Tibial nerve (tissue), 4 donors: ENCODE measurements at regions not wholly inside any gene's neighbourhood (a gene's known extent, or its start where the extent isn't known, plus 50 kb on each side); places are given as distances from the start of the nearest gene placed in this dataset.

Experiments used
- DNase-seq, 2 donors: peaks; one replicate each; pipeline ENCODE4 v3.0.0-alpha.2; 2019; ENCODE audit warnings: low spot score in 2 of 2
- H3K27ac ChIP-seq, 4 donors: fragments of 200-600 bp; sonication (generic) in 3 of 4; one replicate each; pipeline ENCODE4 v1.5.1; 2017 to 2019; ENCODE audit warnings: mild to moderate bottlenecking in 1 of 4
- H3K27me3 ChIP-seq, 2 donors: fragments of 200-600 bp; sonication (generic) in 1 of 2; one replicate each; pipeline versions ENCODE4 v1.5.1 to v1.6.0; 2017 to 2019
- H3K36me3 ChIP-seq, 3 donors: fragments of 200-600 bp; sonication (generic); one replicate each; pipeline ENCODE4 v1.5.1; 2018 to 2019
- H3K4me1 ChIP-seq, 4 donors: fragments of 200-600 bp; sonication (generic) in 3 of 4; one replicate each; pipeline ENCODE4 v1.5.1; 2017 to 2019
- H3K4me3 ChIP-seq, 4 donors: fragments of 200-600 bp; sonication (generic) in 3 of 4; one replicate each; pipeline ENCODE4 v1.5.1; 2017 to 2019; ENCODE audit warnings: mild to moderate bottlenecking in 1 of 4, moderate library complexity in 1 of 4
- H3K9me3 ChIP-seq, 4 donors: fragments of 200-600 bp; sonication (generic) in 3 of 4; one replicate each; pipeline ENCODE4 v1.5.1; 2017 to 2019
- EP300 ChIP-seq, 2 donors: sonication (generic); formaldehyde crosslinking; IDR thresholded peaks; one replicate each; pipeline ENCODE4 v1.6.1; 2017; ENCODE audit warnings: antibody characterized with exemption in 2 of 2, mild to moderate bottlenecking in 1 of 2
- POLR2A ChIP-seq, 2 donors: fragments of 450-650 bp; IDR thresholded peaks; one replicate each; pipeline ENCODE4 v1.6.1; 2017; ENCODE audit warnings: antibody characterized with exemption in 2 of 2, mild to moderate bottlenecking in 2 of 2, moderate library complexity in 2 of 2
- WGBS, 2 donors: methylation state at CpG; one replicate each; pipeline ENCODE4 v1.1.5; 2018; 5-methylcytosine and 5-hydroxymethylcytosine counted together
- TF ChIP-seq, protein P1 (sequence below), 5 experiments: fragments of 200-600 bp in 3 of 5; fragments of 450-650 bp in 2 of 5; sonication (generic) in 3 of 5; IDR thresholded peaks; one replicate each; pipeline ENCODE4 v1.5.1; 2016 to 2019; ENCODE audit warnings: antibody characterized with exemption in 5 of 5, mild to moderate bottlenecking in 3 of 5, moderate library complexity in 2 of 5

DNA sequence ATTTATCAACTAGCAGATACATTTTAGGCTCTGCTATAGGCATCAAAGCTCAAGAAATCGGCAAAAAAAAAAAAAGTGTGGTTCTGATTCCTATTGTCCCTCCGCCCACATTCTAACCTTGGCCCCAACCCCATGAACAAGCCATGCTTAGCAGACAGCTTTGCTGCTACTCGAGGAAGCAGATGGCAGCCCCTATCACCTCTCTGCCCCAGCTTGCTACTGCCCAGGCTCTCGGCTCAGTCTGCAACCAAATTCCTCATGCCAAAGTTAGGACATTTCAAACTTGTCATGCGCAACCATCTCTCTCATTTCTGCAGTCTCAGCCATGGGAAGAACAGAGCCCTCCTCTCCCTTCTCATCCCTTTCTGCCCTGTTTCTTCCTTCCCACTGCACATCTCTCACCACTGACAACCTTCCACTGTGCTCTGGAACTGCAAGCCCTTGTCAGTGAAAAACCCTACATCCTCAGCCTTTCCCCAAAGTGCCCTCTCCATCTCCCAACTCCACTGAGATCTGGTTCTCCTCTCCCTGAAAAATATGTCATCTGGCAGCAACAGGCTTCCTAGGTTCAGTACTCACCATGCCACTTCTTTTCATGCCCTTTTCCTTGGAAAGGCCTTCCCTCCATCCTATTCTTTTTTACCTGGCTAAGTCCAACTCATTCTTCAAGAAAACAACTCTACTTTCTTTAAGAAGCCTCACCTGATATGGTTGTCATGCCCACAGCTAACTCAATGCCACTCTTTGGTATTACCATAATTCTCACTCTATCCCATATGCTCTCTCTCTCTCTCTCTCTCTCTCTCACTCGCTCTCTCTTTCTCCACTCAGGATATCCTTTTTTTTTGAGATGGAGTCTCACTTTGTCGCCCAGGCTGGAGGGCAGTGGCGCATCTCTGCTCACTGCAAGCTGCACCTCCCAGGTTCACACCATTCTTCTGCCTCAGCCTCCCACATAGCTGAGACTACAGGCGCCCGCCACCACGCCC, 60.1 kb upstream of the FHIP2A start:
- TF ChIP-seq, protein P1, sequence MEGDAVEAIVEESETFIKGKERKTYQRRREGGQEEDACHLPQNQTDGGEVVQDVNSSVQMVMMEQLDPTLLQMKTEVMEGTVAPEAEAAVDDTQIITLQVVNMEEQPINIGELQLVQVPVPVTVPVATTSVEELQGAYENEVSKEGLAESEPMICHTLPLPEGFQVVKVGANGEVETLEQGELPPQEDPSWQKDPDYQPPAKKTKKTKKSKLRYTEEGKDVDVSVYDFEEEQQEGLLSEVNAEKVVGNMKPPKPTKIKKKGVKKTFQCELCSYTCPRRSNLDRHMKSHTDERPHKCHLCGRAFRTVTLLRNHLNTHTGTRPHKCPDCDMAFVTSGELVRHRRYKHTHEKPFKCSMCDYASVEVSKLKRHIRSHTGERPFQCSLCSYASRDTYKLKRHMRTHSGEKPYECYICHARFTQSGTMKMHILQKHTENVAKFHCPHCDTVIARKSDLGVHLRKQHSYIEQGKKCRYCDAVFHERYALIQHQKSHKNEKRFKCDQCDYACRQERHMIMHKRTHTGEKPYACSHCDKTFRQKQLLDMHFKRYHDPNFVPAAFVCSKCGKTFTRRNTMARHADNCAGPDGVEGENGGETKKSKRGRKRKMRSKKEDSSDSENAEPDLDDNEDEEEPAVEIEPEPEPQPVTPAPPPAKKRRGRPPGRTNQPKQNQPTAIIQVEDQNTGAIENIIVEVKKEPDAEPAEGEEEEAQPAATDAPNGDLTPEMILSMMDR (IDR thresholded peaks at IDR 0.05), result no peak
- no peak for TF ChIP-seq POLR2A (IDR thresholded peaks at IDR 0.05)
- Histone ChIP-seq H3K27ac (no peak overlapping the region), H3K9me3 (no peaks in the 10 kb centered on the region), H3K4me1 (peaks cover 0 to 16% (median 0%) of the 10 kb centered on the region in 4 donors), H3K27me3 (peaks cover 0 to under 1% of the 10 kb centered on the region in 2 donors), H3K36me3 (no peaks in the 10 kb centered on the region), H3K4me3 (no peak overlapping the region)
- DNase-seq, result no peak
- 85 to 87% methylated on average over 11 of the region's 11 CpGs for WGBS, 2 donors

GRCh38 chr10:114762811-114763210, 58.8 kb upstream of the FHIP2A start:
- 93 to 95% methylated on average over 5 of the region's 5 CpGs for WGBS, 2 donors
- Histone ChIP-seq H3K27ac (no peak overlapping the region), H3K4me3 (no peak overlapping the region), H3K9me3 (no peaks in the 10 kb centered on the region), H3K4me1 (peaks cover 0 to 26% (median 7%) of the 10 kb centered on the region in 4 donors), H3K27me3 (peaks cover 0 to 2% of the 10 kb centered on the region in 2 donors), H3K36me3 (no peaks in the 10 kb centered on the region)
- TF ChIP-seq, protein P1 (IDR thresholded peaks at IDR 0.05), result no peak
- TF ChIP-seq EP300 (IDR thresholded peaks at IDR 0.05) (no peak), POLR2A (IDR thresholded peaks at IDR 0.05) (no peak)
- no peak for DNase-seq

DNA sequence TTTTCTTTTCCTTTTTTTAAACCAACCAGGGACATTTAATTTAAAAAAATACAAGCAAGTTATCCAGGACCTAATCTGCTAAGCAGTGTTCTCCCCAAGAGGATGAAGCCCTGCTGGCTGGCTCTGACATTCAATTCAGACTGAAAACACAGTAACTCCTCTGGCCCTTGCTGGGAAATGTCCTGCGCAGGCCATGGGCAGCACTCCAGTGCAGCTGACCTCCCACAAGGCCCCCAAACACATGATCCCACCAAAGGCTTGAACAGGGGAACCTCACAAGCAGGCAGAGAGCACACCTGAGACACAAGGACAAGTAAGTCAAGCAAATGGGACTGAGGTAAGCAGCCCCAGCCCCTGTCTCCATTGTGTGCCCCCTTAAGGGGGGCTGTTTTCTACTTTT, 56.9 kb upstream of the FHIP2A start:
- Histone ChIP-seq H3K36me3 (no peaks in the 10 kb centered on the region), H3K27me3 (peaks cover 2 to 5% of the 10 kb centered on the region in 2 donors), H3K4me1 (peaks cover 0 to 18% (median 9%) of the 10 kb centered on the region in 4 donors), H3K9me3 (no peaks in the 10 kb centered on the region), H3K4me3 (no peak overlapping the region), H3K27ac (no peak overlapping the region)
- DNase-seq, result no peak
- TF ChIP-seq, protein P1 (IDR thresholded peaks at IDR 0.05), result no peak
- no peak for TF ChIP-seq EP300 (IDR thresholded peaks at IDR 0.05)
- TF ChIP-seq POLR2A (IDR thresholded peaks at IDR 0.05), result no peak
- WGBS, 2 donors, result 90 to 100% methylated on average over 1 of the region's 1 CpG

GRCh38 chr10:114766470-114766869, 55.1 kb upstream of the FHIP2A start:
- Histone ChIP-seq H3K27ac (peak overlapping the region in 1 of 4 donors; percentile 84), H3K4me1 (peaks cover 0 to 17% (median 9%) of the 10 kb centered on the region in 4 donors), H3K4me3 (peak overlapping the region in 1 of 4 donors; percentile 90), H3K9me3 (no peaks in the 10 kb centered on the region), H3K36me3 (no peaks in the 10 kb centered on the region), H3K27me3 (peaks cover 2 to 5% of the 10 kb centered on the region in 2 donors)
- TF ChIP-seq, protein P1 (IDR thresholded peaks at IDR 0.05), result no peak
- no peak for TF ChIP-seq EP300 (IDR thresholded peaks at IDR 0.05)
- no peak for TF ChIP-seq POLR2A (IDR thresholded peaks at IDR 0.05)
- 85 to 86% methylated on average over 6 of the region's 6 CpGs for WGBS, 2 donors
- no peak for DNase-seq
